ENCODE measurements at regions not wholly inside any gene's neighbourhood (a gene's known extent, or its start where the extent isn't known, plus 50 kb on each side); places are given as distances from the start of the nearest gene placed in this dataset.

- Histone ChIP-seq H3K27ac (no peak overlapping the region), H3K4me3 (no peak overlapping the region), H3K27me3 (no peaks in the 10 kb centered on the region), H3K4me1 (no peaks in the 10 kb centered on the region), H3K36me3 (no peaks in the 10 kb centered on the region), H3K9me3 (no peaks in the 10 kb centered on the region)
- in situ Hi-C loops (cut with MboI; ENCODE audit: low sequenced_read_pairs in 4 of 4): no loop called here
- DNase-seq: no peak
- ATAC-seq: no peak
- intact Hi-C loops (cut with DNase I; ENCODE audit: low total_unique reads): no loop called here
- no peak for TF ChIP-seq CTCF (IDR thresholded peaks at IDR 0.05 in 4 of 5, conservative IDR thresholded peaks at IDR 0.05 in 1 of 5)
These were observed 114.2 kb upstream of the JARID2 start for GRCh38 chr6:15131651-15132061.

- DNase-seq (no peak), ATAC-seq (no peak)
- no peaks in the 10 kb centered on the region for H3K27me3 ChIP-seq
- H3K4me1 ChIP-seq: no peaks in the 10 kb centered on the region
- no peaks in the 10 kb centered on the region for H3K9me3 ChIP-seq
- no peaks in the 10 kb centered on the region for H3K36me3 ChIP-seq
- in situ Hi-C loops (cut with MboI; ENCODE audit: low sequenced_read_pairs in 4 of 4): no loop called here
- H3K4me3 ChIP-seq: no peak overlapping the region
- intact Hi-C loops (cut with DNase I; ENCODE audit: low total_unique reads): no loop called here
- H3K27ac ChIP-seq: no peak overlapping the region
- TF ChIP-seq CTCF (IDR thresholded peaks at IDR 0.05 in 4 of 5, conservative IDR thresholded peaks at IDR 0.05 in 1 of 5): no peak
- TF ChIP-seq POLR2A (IDR thresholded peaks at IDR 0.05): no peak
These were observed 113.7 kb upstream of the JARID2 start for GRCh38 chr6:15132167-15132566.

GRCh38 chr6:15132854-15133670, 112.8 kb upstream of the JARID2 start:
- intact Hi-C loops (cut with DNase I; ENCODE audit: low total_unique reads) (no loop called here), in situ Hi-C loops (cut with MboI; ENCODE audit: low sequenced_read_pairs in 4 of 4) (no loop called here)
- Histone ChIP-seq H3K9me3 (no peaks in the 10 kb centered on the region), H3K27ac (no peak overlapping the region), H3K36me3 (no peaks in the 10 kb centered on the region), H3K4me3 (no peak overlapping the region), H3K27me3 (no peaks in the 10 kb centered on the region), H3K4me1 (no peaks in the 10 kb centered on the region)
- ATAC-seq: peak in 1 of 2 donors; percentile 47
- TF ChIP-seq CTCF (IDR thresholded peaks at IDR 0.05 in 4 of 5, conservative IDR thresholded peaks at IDR 0.05 in 1 of 5): no peak
- no peak for TF ChIP-seq POLR2A (IDR thresholded peaks at IDR 0.05)
- no peak for DNase-seq

- DNase-seq: no peak
- H3K4me3 ChIP-seq: no peak overlapping the region
- no peak for ATAC-seq
- H3K4me1 ChIP-seq: no peaks in the 10 kb centered on the region
- in situ Hi-C loops (cut with MboI; ENCODE audit: low sequenced_read_pairs in 4 of 4) (no loop called here), intact Hi-C loops (cut with DNase I; ENCODE audit: low total_unique reads) (no loop called here)
- H3K27me3 ChIP-seq: no peaks in the 10 kb centered on the region
- H3K27ac ChIP-seq: no peak overlapping the region
- no peaks in the 10 kb centered on the region for H3K36me3 ChIP-seq
- TF ChIP-seq CTCF (IDR thresholded peaks at IDR 0.05 in 4 of 5, conservative IDR thresholded peaks at IDR 0.05 in 1 of 5) (no peak), POLR2A (IDR thresholded peaks at IDR 0.05) (no peak)
- H3K9me3 ChIP-seq: no peaks in the 10 kb centered on the region
These were observed 108.8 kb upstream of the JARID2 start for GRCh38 chr6:15137086-15137485.

- Histone ChIP-seq H3K36me3 (no peaks in the 10 kb centered on the region), H3K4me3 (no peak overlapping the region), H3K4me1 (peaks cover 0 to under 1% of the 10 kb centered on the region in 2 donors), H3K9me3 (no peaks in the 10 kb centered on the region), H3K27ac (no peak overlapping the region), H3K27me3 (no peaks in the 10 kb centered on the region)
- in situ Hi-C loops (cut with MboI; ENCODE audit: low sequenced_read_pairs in 4 of 4): no loop called here
- no peak for ATAC-seq
- intact Hi-C loops (cut with DNase I; ENCODE audit: low total_unique reads): no loop called here
- no peak for DNase-seq
- TF ChIP-seq CTCF (IDR thresholded peaks at IDR 0.05 in 4 of 5, conservative IDR thresholded peaks at IDR 0.05 in 1 of 5) (no peak), POLR2A (IDR thresholded peaks at IDR 0.05) (no peak)
These were observed 102.8 kb upstream of the JARID2 start for GRCh38 chr6:15143086-15143485.
